HG03558 (cell line): ENCODE measurements at regions not wholly inside any gene's neighbourhood (a gene's known extent, or its start where the extent isn't known, plus 50 kb on each side); places are given as distances from the start of the nearest gene placed in this dataset.
"Not testable (repeated sequence)": the region's sequence is repeated elsewhere in the genome, so short reads cannot be mapped to it uniquely, and the experiment has no call there.

Experiments
- ATAC-seq: cut with Tn5 transposase; IDR thresholded peaks from one replicate; pipeline ENCODE4 v1.9.1; 2021; ENCODE audit warnings: moderate number of reproducible peaks; ENCODE audit not compliant: unreplicated experiment; ENCODE audit errors: extremely low read depth

DNA sequence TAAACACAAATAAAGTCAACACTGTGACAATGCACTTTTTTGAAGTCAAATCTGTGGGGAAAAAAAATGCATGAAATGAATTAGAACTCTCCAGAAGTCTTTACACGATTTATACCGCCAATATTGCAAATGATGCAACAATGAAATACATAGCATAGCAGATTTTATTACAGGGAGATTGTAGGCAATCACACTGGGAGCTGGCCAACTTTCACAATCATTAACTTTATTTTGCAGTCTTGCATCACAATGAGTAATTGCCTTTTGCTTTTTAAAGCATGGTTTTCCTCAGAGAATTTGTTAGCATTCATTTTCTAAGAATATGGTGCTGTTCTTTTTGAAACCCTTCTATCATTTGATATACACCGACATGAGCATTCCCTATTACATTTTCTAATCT is 366.4 kb upstream of the FSIP2 start:
- no peak for ATAC-seq

DNA sequence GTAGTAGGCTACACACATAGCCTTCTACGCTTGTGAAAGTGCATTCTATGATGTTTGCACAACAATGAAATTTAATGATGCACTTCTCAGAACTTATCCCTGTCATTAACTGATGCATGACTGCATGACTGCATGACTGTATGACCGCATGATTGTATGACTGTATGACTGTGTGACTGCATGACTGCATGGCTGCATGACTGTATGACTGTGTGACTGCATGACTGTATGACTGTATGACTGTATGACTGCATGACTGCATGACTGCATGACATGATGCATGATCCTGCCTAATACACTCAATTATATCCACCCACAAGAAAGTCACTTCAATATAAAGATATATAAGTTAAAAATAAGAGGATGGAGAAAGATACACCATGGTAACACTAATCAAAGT is 365.4 kb upstream of the FSIP2 start:
- no peak for ATAC-seq

DNA sequence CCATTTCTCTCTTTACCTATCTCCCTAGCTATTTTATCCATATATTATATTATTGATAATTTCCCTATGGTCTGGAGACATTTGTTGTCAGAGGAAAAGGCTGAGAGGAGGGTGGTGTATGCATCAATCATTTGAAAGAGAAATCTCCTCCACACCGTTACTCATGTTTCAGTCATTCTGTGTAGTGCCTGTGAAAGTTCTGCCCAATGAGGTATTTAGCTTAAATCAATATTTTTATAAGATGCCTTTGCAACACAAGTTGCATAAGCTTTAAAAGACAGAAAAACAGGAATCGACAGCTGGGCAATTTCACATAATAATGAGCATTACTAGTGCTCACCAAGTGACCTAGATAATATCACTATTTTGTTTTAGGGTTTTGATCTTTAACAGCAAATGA is 363.7 kb upstream of the FSIP2 start:
- ATAC-seq: no peak

DNA sequence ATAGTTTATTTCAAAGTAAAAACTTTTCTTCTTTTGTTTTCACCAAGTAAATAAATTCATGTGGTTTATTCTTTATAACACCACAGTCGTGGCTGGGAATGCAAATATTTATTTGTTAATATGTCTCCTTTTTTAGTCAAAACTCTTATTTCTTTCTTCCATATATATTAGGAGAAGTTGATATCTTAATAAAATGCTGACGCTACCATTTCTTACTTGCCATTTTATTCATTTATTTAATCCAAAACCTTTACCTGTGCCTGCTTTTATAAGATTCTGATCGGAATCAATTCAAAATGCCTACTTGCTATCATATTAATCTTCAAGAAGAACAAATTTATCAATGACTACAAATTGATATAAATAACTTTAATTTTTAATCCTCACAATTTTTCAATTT is 362.9 kb upstream of the FSIP2 start:
- no peak for ATAC-seq

DNA sequence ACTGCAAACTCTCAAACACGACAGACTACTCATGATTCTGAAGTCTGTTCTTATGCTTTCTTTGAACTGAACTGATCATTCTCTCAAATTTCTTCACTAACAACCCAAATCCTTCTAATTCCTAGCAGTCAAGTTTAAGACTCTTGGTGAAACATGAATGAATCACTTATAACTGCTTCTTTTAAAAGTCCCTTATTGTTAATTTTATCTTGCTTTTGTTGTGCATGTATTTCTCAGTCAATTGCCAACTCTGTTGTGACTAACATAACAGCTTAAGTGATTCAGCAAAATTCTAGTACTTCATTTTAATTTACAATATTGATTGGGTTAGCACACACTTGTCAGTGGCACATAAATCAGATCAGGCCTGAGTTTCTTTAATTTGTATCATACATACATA is 357.0 kb upstream of the FSIP2 start:
- no peak for ATAC-seq

DNA sequence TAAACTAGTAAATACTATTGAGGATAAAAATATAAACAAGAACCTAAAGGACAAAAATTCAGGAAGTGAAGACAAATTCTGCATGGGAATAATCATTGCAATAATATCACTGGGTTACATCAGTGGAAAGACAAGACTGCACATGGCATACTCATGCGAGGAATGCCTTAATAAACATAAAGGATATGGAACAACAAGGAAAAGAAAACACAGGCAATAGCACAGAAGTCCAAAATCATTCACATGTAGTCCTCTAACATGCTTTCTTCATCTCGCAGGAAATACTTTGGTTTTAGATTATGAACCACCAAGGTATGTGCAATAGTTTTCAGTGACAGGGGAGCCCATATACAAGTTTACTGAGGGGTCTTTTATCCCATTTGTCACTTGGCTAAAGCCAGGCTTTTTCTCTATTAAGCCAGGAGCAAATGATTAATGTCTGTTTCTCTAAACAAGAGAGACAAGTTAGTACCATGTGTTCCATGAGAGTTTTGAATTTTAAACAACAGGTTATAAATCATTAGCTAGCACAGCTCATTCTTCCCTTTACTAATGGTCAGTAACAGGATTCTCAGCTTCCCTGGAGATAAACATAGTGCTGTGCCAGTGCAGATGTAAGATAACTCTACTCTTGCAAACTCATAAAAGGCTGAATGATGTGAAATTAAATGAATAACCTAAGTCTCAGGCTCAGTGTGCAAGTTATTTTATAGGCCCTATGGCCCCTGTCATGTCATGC is 353.6 kb upstream of the FSIP2 start:
- no peak for ATAC-seq

DNA sequence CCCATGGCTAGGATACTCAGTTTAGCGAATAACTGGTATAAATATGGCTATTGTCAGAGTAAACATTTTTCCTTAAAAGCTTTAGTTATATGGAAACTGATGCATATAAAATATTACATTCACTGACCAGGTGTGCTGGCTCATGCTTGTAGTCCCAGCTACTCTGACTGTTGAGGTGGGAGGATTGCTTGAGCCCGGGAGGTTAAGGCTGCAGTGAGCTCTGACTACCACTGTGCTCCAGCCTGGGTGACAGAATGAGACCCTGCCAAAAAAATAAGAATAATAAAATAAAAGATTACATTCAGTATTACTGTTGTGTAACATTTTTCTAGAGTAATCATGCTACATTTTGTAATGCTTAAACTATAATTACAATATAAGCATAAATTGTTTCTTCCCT is 350.4 kb upstream of the FSIP2 start:
- ATAC-seq: no peak

DNA sequence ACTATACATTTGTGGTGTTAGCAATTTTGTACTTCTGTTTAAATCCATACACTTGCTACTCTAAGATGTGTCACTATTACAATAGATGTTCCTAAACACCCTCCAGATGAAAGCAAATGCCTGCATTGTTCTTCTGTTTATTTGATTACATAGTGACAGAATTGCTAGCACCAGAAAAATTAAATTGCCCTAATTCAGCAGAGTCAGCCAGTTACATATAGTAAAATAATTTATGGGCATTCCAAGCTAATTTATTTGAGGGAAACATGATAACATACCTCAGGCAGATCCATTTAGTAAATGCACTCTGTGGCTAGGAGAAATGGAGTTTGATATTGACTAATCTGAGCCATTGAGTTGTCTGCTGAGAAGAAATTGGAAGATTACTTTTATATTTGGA is 347.1 kb upstream of the FSIP2 start:
- ATAC-seq: no peak

DNA sequence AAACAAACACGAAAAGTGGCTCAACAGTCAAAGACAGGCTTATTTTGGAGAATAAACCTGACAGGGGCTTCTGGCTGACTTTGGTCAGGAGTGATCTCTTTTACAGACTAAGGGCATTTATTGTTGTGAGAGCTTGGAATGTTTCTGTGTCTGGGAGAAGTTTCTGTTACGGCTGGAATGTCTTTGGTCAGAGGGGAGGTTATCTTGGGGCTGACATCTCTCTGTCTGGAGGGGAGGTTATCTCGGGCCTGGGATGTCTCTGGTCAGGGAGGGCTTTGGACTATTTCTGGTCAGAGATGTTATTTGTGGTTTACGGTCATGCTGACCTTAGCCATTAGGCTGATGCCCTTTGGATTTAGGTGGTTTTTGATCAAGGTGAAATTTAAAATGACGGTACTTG is 345.5 kb upstream of the FSIP2 start:
- no peak for ATAC-seq

DNA sequence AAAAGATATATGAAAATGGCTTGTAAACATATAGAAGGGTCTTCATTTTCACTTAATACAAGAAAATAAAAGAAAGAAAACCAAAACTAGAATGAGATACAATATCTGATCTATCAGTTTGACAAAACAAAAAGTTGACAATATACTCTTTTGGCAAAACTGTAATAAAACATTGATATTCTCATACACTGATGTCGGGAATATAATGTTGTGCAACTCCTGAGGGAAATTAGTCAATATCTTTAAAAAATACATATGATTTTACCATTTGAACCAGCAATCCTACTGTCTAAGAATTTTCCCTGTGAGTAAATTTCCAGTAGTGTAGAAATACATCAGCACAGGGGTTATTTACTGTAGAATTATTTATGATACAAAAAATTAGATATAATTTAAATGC is 336.1 kb upstream of the FSIP2 start:
- ATAC-seq: no peak

DNA sequence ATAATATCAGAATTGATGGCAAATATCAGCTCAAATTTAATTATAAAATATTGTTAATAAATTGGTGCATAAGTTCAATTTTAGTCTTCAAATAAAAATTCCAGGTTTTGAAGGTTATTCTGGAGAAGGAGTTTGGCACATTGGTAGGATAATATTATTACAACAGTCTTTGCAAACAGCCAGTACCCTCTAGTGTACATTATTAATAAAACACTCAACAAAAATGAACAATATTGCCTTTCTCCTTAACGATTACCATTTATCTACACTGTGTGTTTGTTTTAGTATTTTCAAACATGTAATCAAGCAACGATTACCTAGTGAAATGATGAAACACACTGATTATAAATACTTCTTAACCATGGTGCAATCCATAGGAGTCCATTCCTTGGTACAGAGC is 334.0 kb upstream of the FSIP2 start:
- no peak for ATAC-seq

DNA sequence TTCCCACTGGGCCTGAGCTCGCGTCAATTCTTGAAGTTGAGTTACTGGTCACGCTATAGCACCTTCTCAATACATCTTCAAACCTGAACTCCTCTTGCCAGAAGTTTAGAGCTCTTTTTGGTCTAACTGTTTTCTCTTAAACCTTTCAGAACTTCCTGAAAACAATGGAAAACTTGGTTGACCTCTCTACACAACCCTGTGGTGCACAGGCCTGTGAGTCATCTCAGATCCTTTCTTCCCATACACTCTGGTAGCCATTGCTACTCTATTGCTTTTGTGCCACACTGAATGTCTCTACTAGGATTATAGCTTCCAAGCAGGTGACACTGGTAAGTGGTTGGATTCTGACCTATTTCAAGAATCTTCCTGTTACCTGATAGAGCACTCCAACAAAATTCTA is 321.5 kb upstream of the FSIP2 start:
- ATAC-seq: no peak

DNA sequence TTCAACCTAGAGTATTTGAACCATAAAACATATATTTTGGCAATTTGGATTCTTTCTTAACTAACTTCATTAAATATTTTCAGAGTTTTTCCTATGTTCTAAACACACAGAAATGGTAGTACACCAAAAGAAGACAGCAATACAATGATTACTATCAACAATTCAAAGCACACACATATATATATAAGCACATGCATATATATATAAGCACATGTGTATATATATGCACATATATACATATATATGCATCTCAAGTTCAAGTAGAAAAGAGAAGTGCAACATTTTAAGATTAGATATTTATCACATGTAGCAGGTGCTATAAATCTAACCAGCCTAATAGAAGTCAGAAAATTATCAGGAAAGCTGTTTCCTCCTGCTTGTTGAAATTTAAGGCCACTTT is 320.9 kb upstream of the FSIP2 start:
- ATAC-seq: no peak

DNA sequence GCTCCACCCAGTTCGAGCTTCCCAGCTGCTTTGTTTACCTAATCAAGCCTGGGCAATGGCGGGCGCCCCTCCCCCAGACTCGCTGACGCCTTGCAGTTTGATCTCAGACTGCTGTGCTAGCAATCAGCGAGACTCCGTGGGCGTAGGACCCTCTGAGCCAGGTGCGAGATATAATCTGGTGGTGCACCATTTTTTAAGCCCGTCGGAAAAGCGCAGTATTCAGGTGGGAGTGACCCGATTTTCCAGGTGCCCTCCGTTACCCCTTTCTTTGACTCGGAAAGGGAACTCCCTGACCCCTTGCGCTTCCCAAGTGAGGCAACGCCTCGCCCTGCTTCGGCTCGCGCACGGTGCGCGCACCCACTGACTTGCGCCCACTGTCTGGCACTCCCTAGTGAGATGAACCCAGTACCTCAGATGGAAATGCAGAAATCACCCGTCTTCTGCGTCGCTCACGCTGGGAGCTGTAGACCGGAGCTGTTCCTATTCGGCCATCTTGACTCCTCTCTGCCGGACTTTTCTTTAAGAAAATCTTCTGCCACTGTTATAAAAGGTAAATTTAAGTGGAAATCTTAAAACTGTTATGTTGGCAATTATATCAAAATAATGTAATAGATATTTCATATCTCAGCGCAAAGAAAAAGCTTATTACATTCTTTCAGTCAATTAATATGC is 313.5 kb upstream of the FSIP2 start:
- not testable (repeated sequence) for ATAC-seq

DNA sequence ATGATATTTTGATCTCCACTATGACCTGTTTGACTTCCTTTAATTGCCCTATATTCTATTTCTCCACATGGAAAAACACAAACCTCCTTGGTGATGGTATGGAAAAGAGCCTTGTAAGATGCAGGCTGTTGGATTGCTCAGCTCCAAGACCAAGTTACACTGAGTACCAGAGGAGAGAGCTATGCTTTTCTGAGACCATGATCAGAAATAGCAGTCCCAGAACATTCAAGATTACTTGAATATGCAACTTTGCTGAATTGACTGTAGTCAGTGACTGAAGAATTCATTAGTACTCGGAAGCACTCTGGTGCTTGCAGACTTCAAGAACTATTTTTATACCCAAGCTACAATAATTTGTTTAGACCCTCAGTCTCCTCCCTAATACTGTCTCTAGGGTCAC is 310.6 kb upstream of the FSIP2 start:
- ATAC-seq: no peak

DNA sequence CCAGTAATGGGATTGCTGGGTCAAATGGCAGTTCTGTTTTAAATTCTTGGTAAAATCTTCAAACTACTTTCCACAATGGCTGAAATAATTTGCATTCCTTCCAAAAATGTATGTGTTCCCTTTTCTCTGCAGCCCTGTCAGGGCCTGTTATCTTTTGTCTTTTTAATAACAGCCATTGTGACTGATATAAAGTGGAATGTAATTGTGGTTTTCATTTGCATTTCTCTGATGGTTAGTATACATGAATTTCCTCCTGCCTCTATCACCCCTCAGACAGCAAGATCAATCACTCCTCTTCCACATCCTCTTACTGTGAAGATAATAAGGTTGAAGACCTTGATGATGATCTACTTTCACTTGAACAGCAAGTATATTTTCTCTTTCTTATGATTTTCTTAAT is 304.8 kb upstream of the FSIP2 start:
- ATAC-seq: no peak

DNA sequence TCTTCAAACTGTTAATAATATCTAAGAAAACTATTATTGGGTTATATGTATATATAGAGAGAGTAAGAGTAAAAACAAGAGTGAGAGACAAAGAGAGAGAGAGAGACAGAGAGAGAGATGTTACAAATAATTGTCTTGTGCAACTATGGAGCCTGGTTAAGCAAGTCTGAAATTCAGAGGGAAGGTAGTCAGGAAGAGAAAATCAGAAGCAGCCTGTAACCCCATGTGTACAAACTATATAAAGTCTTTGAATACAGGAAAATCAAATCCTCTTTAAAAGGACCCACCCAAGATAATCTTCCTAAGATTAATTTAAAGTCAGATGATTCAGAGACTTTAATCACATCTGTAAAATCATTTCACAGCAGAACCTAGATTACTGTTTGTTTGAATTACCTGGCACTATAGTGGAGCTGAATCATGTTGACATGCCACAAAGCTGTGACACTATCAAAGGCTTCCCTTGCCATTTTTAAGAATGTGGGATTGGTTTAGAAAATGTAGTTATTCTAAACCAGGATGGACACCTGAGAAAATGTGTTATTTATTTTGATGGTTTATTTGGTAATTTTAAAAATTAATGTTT is 301.7 kb upstream of the FSIP2 start:
- ATAC-seq: no peak

DNA sequence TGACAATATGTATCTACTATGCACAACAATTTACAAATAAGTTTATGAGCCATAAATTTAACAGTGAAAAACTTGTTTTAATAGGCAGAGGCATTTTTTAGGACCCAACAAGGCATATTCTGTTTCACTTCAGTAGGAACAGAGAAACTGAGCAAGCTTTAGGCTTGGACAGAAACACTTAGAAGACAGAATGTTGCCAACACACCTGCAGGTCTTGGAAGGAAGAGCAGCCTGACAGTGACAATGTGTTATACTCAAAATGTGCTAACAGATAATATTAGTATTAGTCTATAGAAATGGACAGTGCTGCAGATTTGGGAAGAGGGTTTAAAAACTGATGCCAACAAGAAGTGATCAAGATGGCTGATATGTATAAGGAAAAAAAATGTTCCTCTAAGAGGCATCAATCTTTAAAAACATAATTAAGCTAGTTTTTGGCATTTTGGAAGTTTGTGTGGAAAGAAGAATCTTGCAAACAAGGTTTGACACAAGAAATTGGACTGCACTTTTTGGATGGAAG is 297.1 kb upstream of the FSIP2 start:
- ATAC-seq: no peak

DNA sequence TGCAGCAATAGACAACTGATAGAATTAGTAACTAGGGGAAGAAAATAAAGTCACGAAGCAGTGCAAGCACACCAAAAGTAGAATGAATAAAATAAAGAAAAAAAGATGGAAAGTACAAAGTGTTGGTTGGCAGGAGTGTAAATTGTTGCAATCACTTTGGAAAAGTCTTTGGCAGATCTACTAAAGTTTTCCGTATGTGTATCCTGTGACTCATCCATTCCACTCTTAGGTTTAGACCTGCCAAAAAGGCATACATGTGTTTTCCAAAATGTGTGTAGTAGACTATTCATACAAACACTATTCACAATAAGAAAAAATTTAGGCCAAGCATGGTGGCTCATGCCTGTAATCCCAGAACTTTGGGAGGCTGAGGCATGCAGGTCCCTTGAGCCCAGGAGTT is 282.1 kb upstream of the FSIP2 start:
- ATAC-seq: no peak

DNA sequence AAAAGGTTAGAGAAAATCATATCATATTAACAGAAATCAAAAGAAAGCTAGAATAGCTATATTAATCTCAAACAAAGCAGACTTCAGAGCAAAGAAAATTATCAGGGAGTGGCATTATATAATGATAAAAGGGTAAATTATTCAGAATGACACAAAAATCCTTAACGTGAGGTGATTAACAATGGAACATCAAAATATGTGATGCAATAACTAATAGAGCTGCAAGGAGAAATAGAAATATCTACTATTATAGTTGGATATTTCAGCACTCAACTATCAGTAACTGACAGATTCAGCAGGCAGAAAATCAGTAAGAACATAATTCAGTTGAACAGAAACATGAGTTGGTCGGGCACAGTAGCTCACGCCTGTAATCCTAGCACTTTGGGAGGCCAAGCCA is 275.1 kb upstream of the FSIP2 start:
- ATAC-seq: no peak

DNA sequence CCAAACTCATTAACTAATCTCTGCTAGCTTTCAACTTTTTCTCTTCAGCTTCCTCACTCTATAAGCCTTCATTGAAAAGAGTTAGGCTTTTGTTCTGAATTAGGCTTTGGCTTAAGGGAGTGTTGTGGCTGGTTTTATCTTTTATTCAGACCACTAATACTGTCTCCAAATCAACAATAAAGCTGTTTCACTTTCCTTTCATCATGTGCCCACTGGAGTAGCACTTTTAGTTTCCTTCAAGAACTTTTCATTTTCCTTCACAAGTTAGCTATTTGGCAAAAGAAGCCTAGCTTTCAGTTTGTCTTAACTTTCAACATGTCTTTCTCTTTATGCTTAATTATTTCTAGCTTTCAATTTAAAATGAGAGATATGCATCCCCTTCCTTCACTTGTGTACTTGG is 271.7 kb upstream of the FSIP2 start:
- ATAC-seq: no peak

DNA sequence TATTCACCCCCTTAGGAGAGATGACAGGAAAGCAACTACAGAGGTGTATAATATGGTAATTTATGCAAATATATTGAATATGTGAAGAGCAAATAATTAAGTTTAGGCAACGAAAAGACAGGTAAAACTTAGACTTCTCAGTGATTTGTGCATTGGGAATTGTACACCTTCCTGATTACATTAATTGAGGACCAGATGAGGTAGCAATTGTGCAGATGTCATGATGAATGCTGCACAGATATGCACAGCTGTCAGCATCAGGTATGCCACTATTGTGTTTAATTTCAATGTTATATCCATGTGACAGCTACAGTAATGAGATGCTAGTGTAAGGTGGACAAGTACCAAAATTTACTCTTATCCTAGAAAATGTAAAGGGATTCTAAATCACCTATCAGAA is 267.2 kb upstream of the FSIP2 start:
- ATAC-seq: no peak
